ENCODE measurements at regions not wholly inside any gene's neighbourhood (a gene's known extent, or its start where the extent isn't known, plus 50 kb on each side); places are given as distances from the start of the nearest gene placed in this dataset.
"Not testable (repeated sequence)": the region's sequence is repeated elsewhere in the genome, so short reads cannot be mapped to it uniquely, and the experiment has no call there.

- Mint-ChIP-seq H3K27ac (no peak overlapping the region), H3K27me3 (ENCODE audit: low read depth in 3 of 3) (no peaks in the 10 kb centered on the region), H3K4me1 (no peaks in the 10 kb centered on the region), H3K4me3 (no peak overlapping the region), H3K36me3 (no peaks in the 10 kb centered on the region), H3K9me3 (peaks cover 0 to 4% (median 1%) of the 10 kb centered on the region in 7 donors)
- TF ChIP-seq CTCF (IDR thresholded peaks at IDR 0.05): no peak
- H3K9me3 ChIP-seq (replicated peaks in 1 of 2; ENCODE audit: control insufficient read depth in 1 of 2, insufficient read depth in 1 of 2, low read length in 2 of 2): no peaks in the 10 kb centered on the region
- intact Hi-C loops (cut with micrococcal nuclease): no loop called here
- H3K9ac ChIP-seq (ENCODE audit: insufficient read depth, low read length, poor library complexity, severe bottlenecking): no peak overlapping the region
- H3K79me2 ChIP-seq (ENCODE audit: insufficient read depth, low read length): no peaks in the 10 kb centered on the region
- no peak overlapping the region for H3K4me2 ChIP-seq (replicated peaks; ENCODE audit: extremely low read depth, low read length, poor library complexity, severe bottlenecking)
- DNase-seq: no peak
- H3K27ac ChIP-seq (ENCODE audit: low read depth in 1 of 2, low read length in 2 of 2): no peak overlapping the region
- H3K27me3 ChIP-seq (ENCODE audit: control insufficient read depth in 2 of 2, insufficient read depth in 2 of 2, low read length in 2 of 2): no peaks in the 10 kb centered on the region
- H2AFZ ChIP-seq (ENCODE audit: insufficient read depth, low read depth, low read length, poor library complexity, severe bottlenecking): no peak overlapping the region
- H3K4me3 ChIP-seq (replicated peaks in 1 of 3; ENCODE audit: low read depth in 2 of 3, low read length in 3 of 3): no peak overlapping the region
- WGBS (ENCODE audit: insufficient coverage): 74% methylated on average over 7 of the region's 7 CpGs
- H3K4me1 ChIP-seq (ENCODE audit: control insufficient read depth in 1 of 2, insufficient read depth in 2 of 2, low read length in 2 of 2): no peaks in the 10 kb centered on the region
- H3K36me3 ChIP-seq (replicated peaks in 1 of 2; ENCODE audit: control insufficient read depth in 1 of 2, insufficient read depth in 2 of 2, low read length in 2 of 2): no peaks in the 10 kb centered on the region
- H4K20me1 ChIP-seq (ENCODE audit: insufficient read depth, low read length): no peaks in the 10 kb centered on the region
Measured at GRCh38 chr3:76310667-76311066, 525.3 kb upstream of the ZNF717 start.

- no peaks in the 10 kb centered on the region for H3K36me3 ChIP-seq (replicated peaks in 1 of 2; ENCODE audit: control insufficient read depth in 1 of 2, insufficient read depth in 2 of 2, low read length in 2 of 2)
- H3K27ac Mint-ChIP-seq: no peak overlapping the region
- H3K36me3 Mint-ChIP-seq: no peaks in the 10 kb centered on the region
- no peak for DNase-seq
- no peaks in the 10 kb centered on the region for H3K27me3 ChIP-seq (ENCODE audit: control insufficient read depth in 2 of 2, insufficient read depth in 2 of 2, low read length in 2 of 2)
- H3K9ac ChIP-seq (ENCODE audit: insufficient read depth, low read length, poor library complexity, severe bottlenecking): no peak overlapping the region
- H2AFZ ChIP-seq (ENCODE audit: insufficient read depth, low read depth, low read length, poor library complexity, severe bottlenecking): no peak overlapping the region
- H3K27ac ChIP-seq (ENCODE audit: low read depth in 1 of 2, low read length in 2 of 2): no peak overlapping the region
- no peaks in the 10 kb centered on the region for H3K27me3 Mint-ChIP-seq (ENCODE audit: low read depth in 3 of 3)
- no peaks in the 10 kb centered on the region for H3K79me2 ChIP-seq (ENCODE audit: insufficient read depth, low read length)
- peaks cover 0 to 10% (median 0%) of the 10 kb centered on the region in 7 donors for H3K9me3 Mint-ChIP-seq
- H3K4me2 ChIP-seq (replicated peaks; ENCODE audit: extremely low read depth, low read length, poor library complexity, severe bottlenecking): no peak overlapping the region
- H4K20me1 ChIP-seq (ENCODE audit: insufficient read depth, low read length): no peaks in the 10 kb centered on the region
- no peaks in the 10 kb centered on the region for H3K4me1 Mint-ChIP-seq
- WGBS (ENCODE audit: insufficient coverage): no CpG with 5 or more reads among the region's 4 CpGs
- no peaks in the 10 kb centered on the region for H3K9me3 ChIP-seq (replicated peaks in 1 of 2; ENCODE audit: control insufficient read depth in 1 of 2, insufficient read depth in 1 of 2, low read length in 2 of 2)
- no peak overlapping the region for H3K4me3 ChIP-seq (replicated peaks in 1 of 3; ENCODE audit: low read depth in 2 of 3, low read length in 3 of 3)
- intact Hi-C loops (cut with micrococcal nuclease): no loop called here
- no peaks in the 10 kb centered on the region for H3K4me1 ChIP-seq (ENCODE audit: control insufficient read depth in 1 of 2, insufficient read depth in 2 of 2, low read length in 2 of 2)
- H3K4me3 Mint-ChIP-seq: no peak overlapping the region
- TF ChIP-seq CTCF (IDR thresholded peaks at IDR 0.05): no peak
Measured at GRCh38 chr3:76311941-76312340, 526.6 kb upstream of the ZNF717 start.

GRCh38 chr3:76315906-76316305 lies 530.6 kb upstream of the ZNF717 start:
- intact Hi-C loops (cut with micrococcal nuclease): not testable (repeated sequence)

More at GRCh38 chr3:76315906-76316305, 530.6 kb upstream of the ZNF717 start:
- H3K27ac ChIP-seq (ENCODE audit: low read depth in 1 of 2, low read length in 2 of 2); H3K4me1 Mint-ChIP-seq; H3K9me3 ChIP-seq (replicated peaks in 1 of 2; ENCODE audit: control insufficient read depth in 1 of 2, insufficient read depth in 1 of 2, low read length in 2 of 2); H2AFZ ChIP-seq (ENCODE audit: insufficient read depth, low read depth, low read length, poor library complexity, severe bottlenecking); H3K36me3 Mint-ChIP-seq; H3K36me3 ChIP-seq (replicated peaks in 1 of 2; ENCODE audit: control insufficient read depth in 1 of 2, insufficient read depth in 2 of 2, low read length in 2 of 2); H3K79me2 ChIP-seq (ENCODE audit: insufficient read depth, low read length); H3K4me2 ChIP-seq (replicated peaks; ENCODE audit: extremely low read depth, low read length, poor library complexity, severe bottlenecking); H4K20me1 ChIP-seq (ENCODE audit: insufficient read depth, low read length); H3K4me1 ChIP-seq (ENCODE audit: control insufficient read depth in 1 of 2, insufficient read depth in 2 of 2, low read length in 2 of 2); H3K27ac Mint-ChIP-seq; H3K27me3 ChIP-seq (ENCODE audit: control insufficient read depth in 2 of 2, insufficient read depth in 2 of 2, low read length in 2 of 2); H3K27me3 Mint-ChIP-seq (ENCODE audit: low read depth in 3 of 3); H3K9me3 Mint-ChIP-seq; H3K4me3 Mint-ChIP-seq; H3K4me3 ChIP-seq (replicated peaks in 1 of 3; ENCODE audit: low read depth in 2 of 3, low read length in 3 of 3); H3K9ac ChIP-seq (ENCODE audit: insufficient read depth, low read length, poor library complexity, severe bottlenecking); DNase-seq: not testable (repeated sequence)
- 68% methylated on average over 4 of the region's 6 CpGs for WGBS (ENCODE audit: insufficient coverage)
